GM18508 (cell line): ENCODE measurements at regions not wholly inside any gene's neighbourhood (a gene's known extent, or its start where the extent isn't known, plus 50 kb on each side); places are given as distances from the start of the nearest gene placed in this dataset.

ENCODE experiments used
- ATAC-seq: cut with Tn5 transposase; IDR thresholded peaks from one replicate; pipeline ENCODE4 v1.9.1; 2021; ENCODE audit warnings: moderate number of reproducible peaks; ENCODE audit not compliant: insufficient read depth, unreplicated experiment

- ATAC-seq: no peak
Measured at GRCh38 chr3:107992976-107993684, 97.7 kb downstream of the CD47 start.

GRCh38 chr3:107990926-107991325 lies 99.9 kb downstream of the CD47 start:
- no peak for ATAC-seq

- ATAC-seq: no peak
Measured at GRCh38 chr3:107990433-107990832, 100.4 kb downstream of the CD47 start.

- ATAC-seq: no peak
Measured at GRCh38 chr3:107989661-107990060, 101.2 kb downstream of the CD47 start.

GRCh38 chr3:107988460-107989175 lies 102.2 kb downstream of the CD47 start:
- ATAC-seq: no peak

- ATAC-seq: no peak
Measured at GRCh38 chr3:107987036-107987939, 103.5 kb downstream of the CD47 start.

- ATAC-seq: no peak
Measured at GRCh38 chr3:107986505-107986904, 104.3 kb downstream of the CD47 start.

- peak; percentile 99 for ATAC-seq
Measured at GRCh38 chr3:107985496-107985895, 105.3 kb downstream of the CD47 start.

- no peak for ATAC-seq
Measured at GRCh38 chr3:107983247-107983646, 107.6 kb downstream of the CD47 start.

- ATAC-seq: no peak
Measured at GRCh38 chr3:107982165-107982564, 108.7 kb downstream of the CD47 start.

GRCh38 chr3:107981471-107982111 lies 109.2 kb downstream of the CD47 start:
- ATAC-seq: no peak

GRCh38 chr3:107979538-107979937 lies 111.3 kb downstream of the CD47 start:
- ATAC-seq: no peak

GRCh38 chr3:107978131-107979055 lies 112.4 kb downstream of the CD47 start:
- no peak for ATAC-seq

GRCh38 chr3:107977221-107978130 lies 113.4 kb downstream of the CD47 start:
- no peak for ATAC-seq

GRCh38 chr3:107976202-107976800 lies 114.5 kb downstream of the CD47 start:
- ATAC-seq: no peak

- no peak for ATAC-seq
Measured at GRCh38 chr3:107975529-107976201, 115.2 kb downstream of the CD47 start.

GRCh38 chr3:107973961-107974360 lies 116.9 kb downstream of the CD47 start:
- no peak for ATAC-seq
